ENCODE measurements at regions not wholly inside any gene's neighbourhood (a gene's known extent, or its start where the extent isn't known, plus 50 kb on each side); places are given as distances from the start of the nearest gene placed in this dataset.

DNA sequence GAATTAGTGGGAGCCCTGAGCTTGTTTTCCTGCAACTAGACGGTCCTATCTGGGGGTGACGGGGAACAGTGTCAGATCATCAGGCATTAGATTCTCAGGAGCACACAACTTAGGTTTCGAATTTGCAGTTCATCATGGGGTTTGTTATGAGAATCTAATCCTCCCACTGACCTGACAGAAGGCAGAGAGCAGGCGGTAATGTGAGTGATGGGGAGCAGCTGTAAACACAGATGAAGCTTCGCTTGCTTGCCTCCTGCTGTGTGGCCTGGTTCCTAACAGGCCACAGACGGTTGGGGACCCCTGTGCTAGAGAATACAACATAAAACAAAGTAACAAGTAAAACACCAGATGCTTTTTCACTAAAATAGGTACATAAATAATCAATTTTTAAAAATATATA is 86.2 kb upstream of the BLTP1 start:
- TF ChIP-seq, protein P1, sequence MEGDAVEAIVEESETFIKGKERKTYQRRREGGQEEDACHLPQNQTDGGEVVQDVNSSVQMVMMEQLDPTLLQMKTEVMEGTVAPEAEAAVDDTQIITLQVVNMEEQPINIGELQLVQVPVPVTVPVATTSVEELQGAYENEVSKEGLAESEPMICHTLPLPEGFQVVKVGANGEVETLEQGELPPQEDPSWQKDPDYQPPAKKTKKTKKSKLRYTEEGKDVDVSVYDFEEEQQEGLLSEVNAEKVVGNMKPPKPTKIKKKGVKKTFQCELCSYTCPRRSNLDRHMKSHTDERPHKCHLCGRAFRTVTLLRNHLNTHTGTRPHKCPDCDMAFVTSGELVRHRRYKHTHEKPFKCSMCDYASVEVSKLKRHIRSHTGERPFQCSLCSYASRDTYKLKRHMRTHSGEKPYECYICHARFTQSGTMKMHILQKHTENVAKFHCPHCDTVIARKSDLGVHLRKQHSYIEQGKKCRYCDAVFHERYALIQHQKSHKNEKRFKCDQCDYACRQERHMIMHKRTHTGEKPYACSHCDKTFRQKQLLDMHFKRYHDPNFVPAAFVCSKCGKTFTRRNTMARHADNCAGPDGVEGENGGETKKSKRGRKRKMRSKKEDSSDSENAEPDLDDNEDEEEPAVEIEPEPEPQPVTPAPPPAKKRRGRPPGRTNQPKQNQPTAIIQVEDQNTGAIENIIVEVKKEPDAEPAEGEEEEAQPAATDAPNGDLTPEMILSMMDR (IDR thresholded peaks at IDR 0.05; ENCODE audit: control extremely low read depth in 1 of 3, insufficient read depth in 1 of 3, low read depth in 1 of 3, low read length in 3 of 3), result no peak
- TF ChIP-seq JUND (IDR thresholded peaks at IDR 0.05; ENCODE audit: low read length) (no peak), SP1 (IDR thresholded peaks at IDR 0.05; ENCODE audit: low read depth, low read length) (no peak), TEAD4 (IDR thresholded peaks at IDR 0.05; ENCODE audit: low read depth, low read length) (no peak), KDM5A (IDR thresholded peaks at IDR 0.05; ENCODE audit: low read length) (no peak), NRF1 (IDR thresholded peaks at IDR 0.05; ENCODE audit: low read depth, low read length) (no peak)

Measured in H1 (cell line).